ENCODE measurements at regions not wholly inside any gene's neighbourhood (a gene's known extent, or its start where the extent isn't known, plus 50 kb on each side); places are given as distances from the start of the nearest gene placed in this dataset.

GRCh38 chr20:51211191-51211590 lies 188.3 kb upstream of the KCNG1 start:
- H3K27ac ChIP-seq, result no peak overlapping the region
- TF ChIP-seq CTCF (conservative IDR thresholded peaks at IDR 0.05), result no peak

- H3K27ac ChIP-seq, result no peak overlapping the region
- TF ChIP-seq CTCF (conservative IDR thresholded peaks at IDR 0.05), result no peak
Observed at GRCh38 chr20:51210084-51210483, 187.2 kb upstream of the KCNG1 start.

- no peak for TF ChIP-seq CTCF (conservative IDR thresholded peaks at IDR 0.05)
- no peak overlapping the region for H3K27ac ChIP-seq
Observed at GRCh38 chr20:51208162-51208561, 185.3 kb upstream of the KCNG1 start.

- TF ChIP-seq CTCF (conservative IDR thresholded peaks at IDR 0.05), result no peak
Observed at GRCh38 chr20:51206032-51206662, 183.2 kb upstream of the KCNG1 start.

GRCh38 chr20:51204794-51205193 lies 181.9 kb upstream of the KCNG1 start:
- no peak for TF ChIP-seq CTCF (conservative IDR thresholded peaks at IDR 0.05)
- no peak overlapping the region for H3K27ac ChIP-seq

More at GRCh38 chr20:51206032-51206662, 183.2 kb upstream of the KCNG1 start:
- H3K27ac ChIP-seq, result no peak overlapping the region

- no peak for TF ChIP-seq CTCF (conservative IDR thresholded peaks at IDR 0.05)
- H3K27ac ChIP-seq, result no peak overlapping the region
Observed at GRCh38 chr20:51204051-51204715, 181.3 kb upstream of the KCNG1 start.

GRCh38 chr20:51202304-51202703 lies 179.4 kb upstream of the KCNG1 start:
- TF ChIP-seq CTCF (conservative IDR thresholded peaks at IDR 0.05), result no peak

More at GRCh38 chr20:51202304-51202703, 179.4 kb upstream of the KCNG1 start:
- H3K27ac ChIP-seq, result no peak overlapping the region

Measured in VCaP (cell line).